ENCODE measurements at regions not wholly inside any gene's neighbourhood (a gene's known extent, or its start where the extent isn't known, plus 50 kb on each side); places are given as distances from the start of the nearest gene placed in this dataset.

- in situ Hi-C loops (cut with HindIII; ENCODE audit: low pct_unique_long_range_greater_than_20kb, low sequenced_read_pairs), result no loop called here
- POLR2A ChIA-PET, result no interaction called here
- no peak for ATAC-seq
Measured at GRCh38 chr16:86196687-86197391, 297.9 kb downstream of the IRF8 start.

GRCh38 chr16:86198206-86199118, 299.5 kb downstream of the IRF8 start:
- no peak for ATAC-seq
- Histone ChIP-seq H3K4me1 (ENCODE audit: control insufficient read depth, insufficient read depth, low read length) (no peaks in the 10 kb centered on the region), H3K27ac (ENCODE audit: low read length) (no peak overlapping the region), H3K4me3 (ENCODE audit: low read depth in 2 of 2, low read length in 2 of 2) (no peak overlapping the region), H3K9me3 (ENCODE audit: control insufficient read depth, insufficient read depth, low read depth, low read length) (no peaks in the 10 kb centered on the region), H3K36me3 (ENCODE audit: control insufficient read depth, insufficient read depth, low read length) (no peaks in the 10 kb centered on the region), H3K27me3 (ENCODE audit: control insufficient read depth, insufficient read depth, low read length) (peaks cover 20% of the 10 kb centered on the region)
- CTCF ChIA-PET, result no interaction called here
- TF ChIP-seq REST (IDR thresholded peaks at IDR 0.05; ENCODE audit: insufficient read depth in 1 of 2, low read depth in 2 of 2, low read length in 1 of 2) (no peak), CTCF (IDR thresholded peaks at IDR 0.05) (no peak), SIN3A (IDR thresholded peaks at IDR 0.05; ENCODE audit: borderline replicate concordance, insufficient read depth, low read depth, low read length) (no peak), POLR2AphosphoS5 (IDR thresholded peaks at IDR 0.05; ENCODE audit: low read depth, low read length) (no peak), TCF7L2 (IDR thresholded peaks at IDR 0.05; ENCODE audit: low read depth, low read length) (no peak)
- intact Hi-C loops (cut with micrococcal nuclease; ENCODE audit: unreplicated experiment) (no loop called here), in situ Hi-C loops (cut with HindIII; ENCODE audit: low pct_unique_long_range_greater_than_20kb, low sequenced_read_pairs) (no loop called here)
- DNase-seq (ENCODE audit: low read depth, low spot score), result no peak
- POLR2A ChIA-PET, result no interaction called here
- BruUV-seq (replicated peaks), result no TSS peak

More at GRCh38 chr16:86196687-86197391, 297.9 kb downstream of the IRF8 start:
- no peaks in the 10 kb centered on the region for H3K4me1 ChIP-seq (ENCODE audit: control insufficient read depth, insufficient read depth, low read length)
- BruUV-seq (replicated peaks), result no TSS peak
- H3K27me3 ChIP-seq (ENCODE audit: control insufficient read depth, insufficient read depth, low read length), result peaks cover 20% of the 10 kb centered on the region
- no peaks in the 10 kb centered on the region for H3K9me3 ChIP-seq (ENCODE audit: control insufficient read depth, insufficient read depth, low read depth, low read length)
- H3K27ac ChIP-seq (ENCODE audit: low read length), result no peak overlapping the region
- TF ChIP-seq TCF7L2 (IDR thresholded peaks at IDR 0.05; ENCODE audit: low read depth, low read length) (no peak), POLR2AphosphoS5 (IDR thresholded peaks at IDR 0.05; ENCODE audit: low read depth, low read length) (no peak)
- intact Hi-C loops (cut with micrococcal nuclease; ENCODE audit: unreplicated experiment), result no loop called here
- DNase-seq (ENCODE audit: low read depth, low spot score), result no peak
- CTCF ChIA-PET, result no interaction called here
- no peak overlapping the region for H3K4me3 ChIP-seq (ENCODE audit: low read depth in 2 of 2, low read length in 2 of 2)
- H3K36me3 ChIP-seq (ENCODE audit: control insufficient read depth, insufficient read depth, low read length), result no peaks in the 10 kb centered on the region

All from Panc1 (cell line).